PC-9 (cell line): ENCODE measurements at regions not wholly inside any gene's neighbourhood (a gene's known extent, or its start where the extent isn't known, plus 50 kb on each side); places are given as distances from the start of the nearest gene placed in this dataset.

Experiments
- EZH2 ChIP-seq: fragments of 200-600 bp; sonication (generic); IDR thresholded peaks from 2 replicates; pipeline ENCODE4 v1.8.0; 2017; ENCODE audit warnings: antibody characterized with exemption, low read depth
- TF ChIP-seq, protein P1 (sequence below): fragments of 200-600 bp; sonication (generic); conservative IDR thresholded peaks from 2 replicates; pipeline ENCODE4 v1.6.1; 2017; ENCODE audit warnings: mixed run types, antibody characterized with exemption, mild to moderate bottlenecking, moderate library complexity

DNA sequence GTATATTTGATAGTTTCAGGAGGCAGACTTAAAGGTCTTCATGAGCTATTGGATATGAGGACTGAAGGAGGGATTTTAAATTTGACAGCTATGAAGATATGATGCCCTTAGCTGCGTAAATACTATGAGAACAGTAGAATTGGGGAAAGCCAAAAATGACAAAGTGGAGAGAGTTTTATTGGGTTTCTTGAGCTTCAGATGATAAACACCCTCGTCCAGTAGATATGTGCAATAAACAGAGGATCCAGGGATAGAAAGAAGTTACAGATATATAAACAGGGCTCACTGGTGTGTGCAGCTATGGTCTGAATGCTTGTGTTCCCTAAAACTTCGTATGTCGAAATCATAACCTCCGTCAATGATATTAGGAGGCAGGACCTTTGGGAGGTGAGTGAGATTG, 131.3 kb downstream of the INHBA start:
- TF ChIP-seq, protein P1, sequence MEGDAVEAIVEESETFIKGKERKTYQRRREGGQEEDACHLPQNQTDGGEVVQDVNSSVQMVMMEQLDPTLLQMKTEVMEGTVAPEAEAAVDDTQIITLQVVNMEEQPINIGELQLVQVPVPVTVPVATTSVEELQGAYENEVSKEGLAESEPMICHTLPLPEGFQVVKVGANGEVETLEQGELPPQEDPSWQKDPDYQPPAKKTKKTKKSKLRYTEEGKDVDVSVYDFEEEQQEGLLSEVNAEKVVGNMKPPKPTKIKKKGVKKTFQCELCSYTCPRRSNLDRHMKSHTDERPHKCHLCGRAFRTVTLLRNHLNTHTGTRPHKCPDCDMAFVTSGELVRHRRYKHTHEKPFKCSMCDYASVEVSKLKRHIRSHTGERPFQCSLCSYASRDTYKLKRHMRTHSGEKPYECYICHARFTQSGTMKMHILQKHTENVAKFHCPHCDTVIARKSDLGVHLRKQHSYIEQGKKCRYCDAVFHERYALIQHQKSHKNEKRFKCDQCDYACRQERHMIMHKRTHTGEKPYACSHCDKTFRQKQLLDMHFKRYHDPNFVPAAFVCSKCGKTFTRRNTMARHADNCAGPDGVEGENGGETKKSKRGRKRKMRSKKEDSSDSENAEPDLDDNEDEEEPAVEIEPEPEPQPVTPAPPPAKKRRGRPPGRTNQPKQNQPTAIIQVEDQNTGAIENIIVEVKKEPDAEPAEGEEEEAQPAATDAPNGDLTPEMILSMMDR, result no peak
- no peak for TF ChIP-seq EZH2
